Endothelial cell of umbilical vein (primary cell): ENCODE measurements at regions not wholly inside any gene's neighbourhood (a gene's known extent, or its start where the extent isn't known, plus 50 kb on each side); places are given as distances from the start of the nearest gene placed in this dataset.

Experiments
- BruUV-seq: library from RNA; stranded (reverse); fragments of 400-500 nt; replicated peaks from 2 replicates; lab custom pipeline; 2021; lab: Mats Ljungman, UMichigan
- CTCF ChIA-PET: fragments of 300-600, 350-600 bp; sonication (Branson Sonifier 250); formaldehyde crosslinking; loops from one replicate; lab custom pipeline; 2021; ENCODE audit warnings: antibody characterized with exemption, inconsistent platforms; lab: Charles Lee
- POLR2A ChIA-PET: fragments of 300-600, 350-600 bp; sonication (Branson Sonifier 250); formaldehyde crosslinking; loops from one replicate; lab custom pipeline; 2021; ENCODE audit warnings: antibody characterized with exemption, inconsistent platforms; lab: Charles Lee
- DNase-seq: peaks from one replicate; pipeline ENCODE4 v3.0.0-alpha.2; 2011; ENCODE audit warnings: low read depth, low spot score
- FAIRE-seq: peaks from 2 replicates; lab custom pipeline; 2011; peaks lifted over from hg19 to GRCh38; lab: Jason Lieb, UNC
- H2AFZ ChIP-seq: 2 replicates; pipeline ENCODE4 v1.6.0; 2012; ENCODE audit warnings: low read depth, low read length, control low read depth, inconsistent platforms
- H3K27ac ChIP-seq: 2 replicates; pipeline ENCODE4 v1.5.1; 2011; ENCODE audit warnings: low read depth, mild to moderate bottlenecking, control low read depth, low read length, moderate library complexity; ENCODE audit not compliant: insufficient read depth
- H3K27me3 ChIP-seq, 2 experiments: 2 replicates each; pipeline versions ENCODE4 v1.6.0 to v1.6.1; 2011; ENCODE audit warnings: low read length in 2 of 2, mixed read lengths in 1 of 2; ENCODE audit not compliant: control insufficient read depth in 2 of 2, insufficient read depth in 2 of 2
- H3K36me3 ChIP-seq, 2 experiments: 2 replicates in 1 of 2; 3 replicates in 1 of 2; pipeline ENCODE4 v1.5.1; 2011; ENCODE audit warnings: low read length in 2 of 2, mild to moderate bottlenecking in 1 of 2, moderate library complexity in 1 of 2; ENCODE audit not compliant: control insufficient read depth in 2 of 2, insufficient read depth in 2 of 2; ENCODE audit errors: extremely low read depth in 1 of 2
- H3K4me1 ChIP-seq: 3 replicates; pipeline ENCODE4 v1.5.1; 2011; ENCODE audit warnings: mild to moderate bottlenecking, low read length; ENCODE audit not compliant: control insufficient read depth, insufficient read depth; ENCODE audit errors: extremely low read depth
- H3K4me2 ChIP-seq: 2 replicates; pipeline ENCODE4 v1.6.1; 2011; ENCODE audit warnings: low read length, control low read depth, mixed read lengths; ENCODE audit not compliant: insufficient read depth
- H3K4me3 ChIP-seq, 3 experiments: fragments of 200-600 bp in 1 of 3; sonication (generic), shearing (Covaris generic) in 1 of 3; replicated peaks in 1 of 3; 2 replicates each; pipeline ENCODE4 v1.5.1; 2011 to 2016; ENCODE audit warnings: control low read depth in 3 of 3, low read length in 3 of 3, mild to moderate bottlenecking in 2 of 3, inconsistent platforms in 1 of 3, low read depth in 1 of 3, moderate library complexity in 1 of 3; ENCODE audit not compliant: insufficient read depth in 1 of 3
- H3K79me2 ChIP-seq: 2 replicates; pipeline ENCODE4 v1.6.0; 2012; ENCODE audit warnings: low read length, inconsistent platforms; ENCODE audit not compliant: control insufficient read depth, insufficient read depth
- H3K9ac ChIP-seq: replicated peaks from 2 replicates; pipeline ENCODE3; 2011; ENCODE audit warnings: low read length, control low read depth; ENCODE audit not compliant: insufficient read depth; ENCODE audit errors: extremely low read depth
- H3K9me1 ChIP-seq: replicated peaks from 3 replicates; pipeline ENCODE4 v1.6.0; 2011; ENCODE audit warnings: mild to moderate bottlenecking, low read length; ENCODE audit not compliant: control insufficient read depth, insufficient read depth; ENCODE audit errors: extremely low read depth
- H3K9me3 ChIP-seq: replicated peaks from 2 replicates; pipeline ENCODE4 v1.5.1; 2012; ENCODE audit warnings: low read length, inconsistent platforms; ENCODE audit not compliant: control insufficient read depth, insufficient read depth
- H4K20me1 ChIP-seq: replicated peaks from 2 replicates; pipeline ENCODE3; 2011; ENCODE audit warnings: mild to moderate bottlenecking, low read length; ENCODE audit not compliant: control insufficient read depth, insufficient read depth; ENCODE audit errors: extremely low read depth
- EZH2 ChIP-seq: IDR thresholded peaks from 2 replicates; pipeline ENCODE4 v1.6.1; 2012; ENCODE audit warnings: borderline replicate concordance, low read depth, mild to moderate bottlenecking, moderate library complexity, low read length, inconsistent platforms; ENCODE audit not compliant: severe bottlenecking
- FOS ChIP-seq: IDR thresholded peaks from 2 replicates; pipeline ENCODE4 v1.6.1; 2011; ENCODE audit warnings: mild to moderate bottlenecking, low read length, moderate library complexity, borderline replicate concordance; ENCODE audit not compliant: insufficient read depth
- GATA2 ChIP-seq: IDR thresholded peaks from 2 replicates; pipeline ENCODE4 v1.7.0; 2011; ENCODE audit warnings: low read depth, mild to moderate bottlenecking, moderate library complexity, mixed read lengths, low read length; ENCODE audit not compliant: insufficient read length, insufficient read depth
- JUN ChIP-seq: IDR thresholded peaks from 2 replicates; pipeline ENCODE4 v1.6.1; 2011; ENCODE audit warnings: borderline replicate concordance, low read depth; ENCODE audit not compliant: insufficient read length, insufficient read depth
- MYC ChIP-seq: IDR thresholded peaks from one replicate; pipeline ENCODE4 v1.6.1; 2011; ENCODE audit warnings: mild to moderate bottlenecking, low read depth, low read length
- POLR2A ChIP-seq: IDR thresholded peaks from 2 replicates; pipeline ENCODE4 v1.6.1; 2012; ENCODE audit warnings: low read depth, mild to moderate bottlenecking, control low read depth, low read length
- POLR2AphosphoS5 ChIP-seq: IDR thresholded peaks from 2 replicates; pipeline ENCODE4 v1.6.1; 2012; ENCODE audit warnings: low read depth, mild to moderate bottlenecking, control low read depth, low read length, moderate library complexity; ENCODE audit not compliant: insufficient read depth
- dilution Hi-C: fragments of 300-500 bp; cut with MboI; formaldehyde crosslinking; loops from one replicate; pipeline ENCODE4 v1.15.0; 2019; ENCODE audit warnings: low sequenced_read_pairs; ENCODE audit not compliant: extremely low pct_ligation_motif_present
- intact Hi-C: fragments of 100-400 bp; cut with micrococcal nuclease; formaldehyde crosslinking; loops from one replicate; pipeline ENCODE4 v1.10.0; 2022
- TF ChIP-seq, protein P1 (sequence below), 2 donors: IDR thresholded peaks; 1 replicate in 1 of 2; 2 replicates in 1 of 2; pipeline ENCODE4 v1.5.1; 2011; ENCODE audit warnings: low read length in 2 of 2, mild to moderate bottlenecking in 2 of 2, moderate library complexity in 2 of 2, control low read depth in 1 of 2, inconsistent platforms in 1 of 2, low read depth in 1 of 2; ENCODE audit not compliant: insufficient read depth in 1 of 2; ENCODE audit errors: extremely low read depth in 1 of 2
- TF ChIP-seq, protein P2 (sequence below): IDR thresholded peaks from 2 replicates; pipeline ENCODE4 v1.6.1; 2011; ENCODE audit not compliant: insufficient read depth, insufficient read length

DNA sequence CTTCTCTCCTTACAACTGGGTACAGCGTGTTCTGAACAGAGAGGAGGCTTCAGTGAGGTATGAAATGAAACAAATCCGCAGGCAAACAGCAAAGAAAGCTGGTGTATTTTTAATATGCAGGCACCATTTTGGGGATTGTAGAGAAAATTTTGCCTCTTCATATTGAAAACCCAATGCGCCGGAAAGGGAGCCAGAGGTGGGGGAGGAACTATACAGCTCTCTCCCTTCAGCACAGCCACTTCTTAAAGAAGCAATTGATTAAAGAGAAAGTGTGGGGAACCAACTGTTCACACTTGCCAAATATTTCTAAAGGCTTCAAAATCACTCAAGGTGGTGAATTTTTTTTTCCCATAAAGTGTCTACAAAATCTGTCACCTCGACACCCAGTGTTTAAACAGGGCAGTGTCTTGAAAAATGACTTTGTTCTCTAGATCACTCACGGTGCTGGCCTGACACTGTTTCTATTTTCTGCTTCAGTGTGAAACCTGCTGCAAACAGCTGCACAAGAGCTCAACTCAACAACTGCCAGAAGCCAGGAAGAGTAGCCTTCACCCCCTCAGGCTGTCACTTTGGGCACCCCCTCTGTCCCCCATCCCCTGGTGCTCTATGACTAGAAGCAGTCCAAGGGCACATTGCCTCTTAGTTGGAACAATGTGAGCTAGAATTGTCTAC is 123.8 kb upstream of the CTTNBP2NL start:
- H3K9me3 ChIP-seq: no peaks in the 10 kb centered on the region
- H3K79me2 ChIP-seq: no peaks in the 10 kb centered on the region
- no peak overlapping the region for H3K9ac ChIP-seq
- DNase-seq (no peak), FAIRE-seq (no peak)
- no peak for TF ChIP-seq MYC
- TF ChIP-seq POLR2AphosphoS5: no peak
- TF ChIP-seq, protein P1, sequence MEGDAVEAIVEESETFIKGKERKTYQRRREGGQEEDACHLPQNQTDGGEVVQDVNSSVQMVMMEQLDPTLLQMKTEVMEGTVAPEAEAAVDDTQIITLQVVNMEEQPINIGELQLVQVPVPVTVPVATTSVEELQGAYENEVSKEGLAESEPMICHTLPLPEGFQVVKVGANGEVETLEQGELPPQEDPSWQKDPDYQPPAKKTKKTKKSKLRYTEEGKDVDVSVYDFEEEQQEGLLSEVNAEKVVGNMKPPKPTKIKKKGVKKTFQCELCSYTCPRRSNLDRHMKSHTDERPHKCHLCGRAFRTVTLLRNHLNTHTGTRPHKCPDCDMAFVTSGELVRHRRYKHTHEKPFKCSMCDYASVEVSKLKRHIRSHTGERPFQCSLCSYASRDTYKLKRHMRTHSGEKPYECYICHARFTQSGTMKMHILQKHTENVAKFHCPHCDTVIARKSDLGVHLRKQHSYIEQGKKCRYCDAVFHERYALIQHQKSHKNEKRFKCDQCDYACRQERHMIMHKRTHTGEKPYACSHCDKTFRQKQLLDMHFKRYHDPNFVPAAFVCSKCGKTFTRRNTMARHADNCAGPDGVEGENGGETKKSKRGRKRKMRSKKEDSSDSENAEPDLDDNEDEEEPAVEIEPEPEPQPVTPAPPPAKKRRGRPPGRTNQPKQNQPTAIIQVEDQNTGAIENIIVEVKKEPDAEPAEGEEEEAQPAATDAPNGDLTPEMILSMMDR (IDR thresholded peaks at IDR 0.05; ENCODE audit: extremely low read depth in 1 of 2, insufficient read depth in 1 of 2, low read depth in 1 of 2, low read length in 2 of 2): no peak
- TF ChIP-seq, protein P2, sequence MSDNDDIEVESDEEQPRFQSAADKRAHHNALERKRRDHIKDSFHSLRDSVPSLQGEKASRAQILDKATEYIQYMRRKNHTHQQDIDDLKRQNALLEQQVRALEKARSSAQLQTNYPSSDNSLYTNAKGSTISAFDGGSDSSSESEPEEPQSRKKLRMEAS: no peak
- no peak for TF ChIP-seq GATA2
- TF ChIP-seq POLR2A: no peak
- TF ChIP-seq FOS: no peak
- no peak for TF ChIP-seq JUN
- no peak for TF ChIP-seq EZH2
- H3K4me1 ChIP-seq: no peaks in the 10 kb centered on the region
- no peaks in the 10 kb centered on the region for H3K36me3 ChIP-seq
- no peaks in the 10 kb centered on the region for H3K9me1 ChIP-seq
- H3K27me3 ChIP-seq: peaks cover 0 to 4% of the 10 kb centered on the region in 2 experiments
- intact Hi-C loops (no loop called here), dilution Hi-C loops (no loop called here)
- no peak overlapping the region for H3K4me2 ChIP-seq
- BruUV-seq: no TSS peak
- CTCF ChIA-PET: no interaction called here
- POLR2A ChIA-PET: no interaction called here
- H3K27ac ChIP-seq: no peak overlapping the region
- H3K4me3 ChIP-seq: no peak overlapping the region
- H4K20me1 ChIP-seq: no peaks in the 10 kb centered on the region
- no peak overlapping the region for H2AFZ ChIP-seq
